H1 (cell line): ENCODE measurements at regions not wholly inside any gene's neighbourhood (a gene's known extent, or its start where the extent isn't known, plus 50 kb on each side); places are given as distances from the start of the nearest gene placed in this dataset.

Experiments used
- CHD1 ChIP-seq: IDR thresholded peaks from 2 replicates; pipeline ENCODE4 v1.6.1; 2012; ENCODE audit warnings: low read depth, low read length, improper control_type of control experiment
- PHF8 ChIP-seq: fragments of 200-600 bp; sonication (generic); conservative IDR thresholded peaks from 2 replicates; pipeline ENCODE4 v1.7.1; 2012; ENCODE audit warnings: low read depth, mild to moderate bottlenecking, inconsistent platforms, low read length, moderate library complexity
- POLR2AphosphoS5 ChIP-seq: IDR thresholded peaks from 2 replicates; pipeline ENCODE4 v1.6.1; 2011; ENCODE audit warnings: low read depth, low read length
- SIRT6 ChIP-seq: IDR thresholded peaks from one replicate; pipeline ENCODE4 v1.7.1; 2012; ENCODE audit warnings: low read length, inconsistent platforms
- SRF ChIP-seq: IDR thresholded peaks from 2 replicates; pipeline ENCODE4 v1.6.1; 2011; ENCODE audit warnings: mild to moderate bottlenecking, low read depth, low read length, moderate library complexity
- ZNF274 ChIP-seq: IDR thresholded peaks from 2 replicates; pipeline ENCODE4 v1.7.0; 2012; ENCODE audit warnings: low read length, borderline replicate concordance; ENCODE audit errors: extremely low read depth
- TF ChIP-seq, protein P1 (sequence below), 3 experiments: IDR thresholded peaks; 1 replicate in 2 of 3; 2 replicates in 1 of 3; pipeline versions ENCODE4 v1.5.1 to v1.6.1; 2011; ENCODE audit warnings: low read length in 3 of 3, mild to moderate bottlenecking in 3 of 3, inconsistent platforms in 2 of 3, low read depth in 1 of 3, moderate library complexity in 1 of 3; ENCODE audit not compliant: insufficient read depth in 1 of 3; ENCODE audit errors: control extremely low read depth in 1 of 3

GRCh38 chr13:31880851-31881494 is 141.6 kb downstream of the RXFP2 start:
- TF ChIP-seq, protein P1, sequence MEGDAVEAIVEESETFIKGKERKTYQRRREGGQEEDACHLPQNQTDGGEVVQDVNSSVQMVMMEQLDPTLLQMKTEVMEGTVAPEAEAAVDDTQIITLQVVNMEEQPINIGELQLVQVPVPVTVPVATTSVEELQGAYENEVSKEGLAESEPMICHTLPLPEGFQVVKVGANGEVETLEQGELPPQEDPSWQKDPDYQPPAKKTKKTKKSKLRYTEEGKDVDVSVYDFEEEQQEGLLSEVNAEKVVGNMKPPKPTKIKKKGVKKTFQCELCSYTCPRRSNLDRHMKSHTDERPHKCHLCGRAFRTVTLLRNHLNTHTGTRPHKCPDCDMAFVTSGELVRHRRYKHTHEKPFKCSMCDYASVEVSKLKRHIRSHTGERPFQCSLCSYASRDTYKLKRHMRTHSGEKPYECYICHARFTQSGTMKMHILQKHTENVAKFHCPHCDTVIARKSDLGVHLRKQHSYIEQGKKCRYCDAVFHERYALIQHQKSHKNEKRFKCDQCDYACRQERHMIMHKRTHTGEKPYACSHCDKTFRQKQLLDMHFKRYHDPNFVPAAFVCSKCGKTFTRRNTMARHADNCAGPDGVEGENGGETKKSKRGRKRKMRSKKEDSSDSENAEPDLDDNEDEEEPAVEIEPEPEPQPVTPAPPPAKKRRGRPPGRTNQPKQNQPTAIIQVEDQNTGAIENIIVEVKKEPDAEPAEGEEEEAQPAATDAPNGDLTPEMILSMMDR (IDR thresholded peaks at IDR 0.05; ENCODE audit: control extremely low read depth in 1 of 3, insufficient read depth in 1 of 3, low read depth in 1 of 3, low read length in 3 of 3): no peak
- no peak for TF ChIP-seq ZNF274
- TF ChIP-seq SRF: no peak
- TF ChIP-seq CHD1: no peak
- TF ChIP-seq POLR2AphosphoS5: no peak
- TF ChIP-seq PHF8: no peak
- no peak for TF ChIP-seq SIRT6
